ENCODE measurements at regions not wholly inside any gene's neighbourhood (a gene's known extent, or its start where the extent isn't known, plus 50 kb on each side); places are given as distances from the start of the nearest gene placed in this dataset.

DNA sequence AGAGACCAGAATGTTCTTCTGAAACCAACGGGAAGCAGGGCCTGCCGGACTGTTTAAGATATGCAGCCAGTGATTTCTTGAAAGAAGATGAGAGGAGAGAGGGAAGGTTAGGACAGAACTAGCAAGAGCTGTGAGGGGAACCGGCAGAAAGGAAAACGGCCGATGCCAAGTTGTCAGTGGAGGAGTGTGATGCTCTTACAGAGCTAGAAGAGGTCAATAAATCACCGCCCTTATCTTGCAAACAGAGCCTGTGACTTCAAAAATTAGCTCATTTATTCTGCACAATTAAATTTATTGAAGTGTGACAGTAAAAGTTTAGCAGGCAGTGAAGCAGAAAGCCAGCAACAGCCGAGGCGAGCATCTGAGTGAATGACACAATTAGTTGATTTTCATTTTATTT, 509.5 kb upstream of the ID4 start:
- no peak overlapping the region for H3K27ac ChIP-seq (ENCODE audit: insufficient read depth, low read length, poor library complexity, severe bottlenecking)
- no peaks in the 10 kb centered on the region for H3K9me3 ChIP-seq (ENCODE audit: control insufficient read depth, low read length)
- H3K4me1 ChIP-seq (ENCODE audit: control insufficient read depth, insufficient read depth, low read length, poor library complexity, severe bottlenecking) = no peaks in the 10 kb centered on the region
- DNase-seq = no peak
- H3K27me3 ChIP-seq (replicated peaks; ENCODE audit: control insufficient read depth, insufficient read depth, low read length, poor library complexity, severe bottlenecking) = no peaks in the 10 kb centered on the region
- H3K4me3 ChIP-seq (ENCODE audit: insufficient read depth, low read depth, low read length, poor library complexity, severe bottlenecking) = no peak overlapping the region
- H3K36me3 ChIP-seq (ENCODE audit: control insufficient read depth, insufficient read depth, low read length) = no peaks in the 10 kb centered on the region

DNA sequence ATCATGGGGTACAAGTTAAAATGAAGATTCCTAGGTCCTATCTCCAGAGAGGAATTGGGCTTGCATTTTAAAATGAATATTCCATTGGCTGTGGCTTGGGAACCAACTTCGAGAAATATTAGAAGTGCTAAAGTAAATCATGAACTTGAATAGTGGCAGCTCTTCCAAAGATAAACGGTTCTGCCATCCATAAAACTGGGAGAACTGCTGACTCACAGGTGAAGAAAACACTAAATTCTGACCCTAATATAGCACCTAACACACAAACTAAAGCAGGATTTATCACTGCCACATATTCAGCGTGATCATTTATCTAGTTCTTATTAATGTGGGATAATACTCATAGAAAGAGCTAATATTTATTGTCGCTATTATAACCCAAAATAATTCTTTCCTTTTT, 508.1 kb upstream of the ID4 start:
- no peak overlapping the region for H3K27ac ChIP-seq (ENCODE audit: insufficient read depth, low read length, poor library complexity, severe bottlenecking)
- no peak overlapping the region for H3K4me3 ChIP-seq (ENCODE audit: insufficient read depth, low read depth, low read length, poor library complexity, severe bottlenecking)
- DNase-seq = no peak
- H3K4me1 ChIP-seq (ENCODE audit: control insufficient read depth, insufficient read depth, low read length, poor library complexity, severe bottlenecking) = no peaks in the 10 kb centered on the region
- H3K9me3 ChIP-seq (ENCODE audit: control insufficient read depth, low read length) = no peaks in the 10 kb centered on the region
- no peaks in the 10 kb centered on the region for H3K36me3 ChIP-seq (ENCODE audit: control insufficient read depth, insufficient read depth, low read length)
- H3K27me3 ChIP-seq (replicated peaks; ENCODE audit: control insufficient read depth, insufficient read depth, low read length, poor library complexity, severe bottlenecking) = no peaks in the 10 kb centered on the region

DNA sequence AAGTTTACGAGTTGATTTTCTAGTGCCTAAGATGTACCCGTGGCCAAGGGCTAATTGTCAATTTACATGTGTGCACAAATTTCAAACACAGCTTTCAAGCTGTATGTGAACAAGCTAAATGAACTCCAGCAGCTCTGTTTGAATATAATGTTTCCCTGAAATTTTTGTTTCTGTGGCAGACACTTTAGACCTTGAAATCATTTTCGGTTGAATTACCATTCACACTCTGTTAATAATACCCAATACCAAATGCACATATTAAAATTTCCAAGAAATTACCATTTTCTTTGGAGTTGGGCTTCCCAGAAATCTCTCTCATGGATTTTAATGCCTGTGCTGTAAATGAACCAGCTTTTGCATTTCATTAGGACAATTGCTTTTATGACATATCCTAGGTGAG, 506.1 kb upstream of the ID4 start:
- H3K4me3 ChIP-seq (ENCODE audit: insufficient read depth, low read depth, low read length, poor library complexity, severe bottlenecking) = no peak overlapping the region
- no peaks in the 10 kb centered on the region for H3K36me3 ChIP-seq (ENCODE audit: control insufficient read depth, insufficient read depth, low read length)
- no peak for DNase-seq
- no peak overlapping the region for H3K27ac ChIP-seq (ENCODE audit: insufficient read depth, low read length, poor library complexity, severe bottlenecking)
- no peaks in the 10 kb centered on the region for H3K27me3 ChIP-seq (replicated peaks; ENCODE audit: control insufficient read depth, insufficient read depth, low read length, poor library complexity, severe bottlenecking)
- H3K9me3 ChIP-seq (ENCODE audit: control insufficient read depth, low read length) = no peaks in the 10 kb centered on the region
- H3K4me1 ChIP-seq (ENCODE audit: control insufficient read depth, insufficient read depth, low read length, poor library complexity, severe bottlenecking) = no peaks in the 10 kb centered on the region

DNA sequence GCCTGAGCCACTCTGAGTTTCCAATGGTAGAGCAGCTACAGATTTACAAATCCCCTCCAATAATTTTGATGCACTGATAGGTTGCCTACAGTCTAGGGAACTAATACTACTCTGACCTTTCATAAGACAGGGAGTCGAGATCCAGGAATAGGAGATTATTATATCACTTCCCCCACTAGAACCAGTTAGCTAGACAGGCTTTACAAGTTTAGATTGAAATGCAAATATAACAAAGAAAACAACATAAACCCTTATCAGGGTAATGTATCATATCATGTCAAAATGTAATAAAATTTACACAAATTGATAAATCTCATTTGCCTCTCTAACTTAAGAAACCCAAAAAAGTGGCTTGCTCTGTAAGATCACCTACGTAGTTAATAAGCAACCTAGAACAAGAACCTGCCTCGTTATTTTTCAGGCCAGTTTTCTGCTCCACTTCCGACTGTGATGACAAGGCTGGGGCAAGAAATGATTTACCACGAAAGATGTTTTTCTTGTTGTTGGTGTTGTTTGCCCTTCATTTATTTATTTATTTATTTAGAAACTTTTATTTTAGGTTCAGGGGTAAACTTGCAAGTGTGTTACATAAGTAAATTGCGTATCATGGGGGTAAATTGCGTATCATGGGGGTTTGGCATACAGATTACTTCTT, 504.2 kb upstream of the ID4 start:
- no peak for DNase-seq
- no peaks in the 10 kb centered on the region for H3K9me3 ChIP-seq (ENCODE audit: control insufficient read depth, low read length)

DNA sequence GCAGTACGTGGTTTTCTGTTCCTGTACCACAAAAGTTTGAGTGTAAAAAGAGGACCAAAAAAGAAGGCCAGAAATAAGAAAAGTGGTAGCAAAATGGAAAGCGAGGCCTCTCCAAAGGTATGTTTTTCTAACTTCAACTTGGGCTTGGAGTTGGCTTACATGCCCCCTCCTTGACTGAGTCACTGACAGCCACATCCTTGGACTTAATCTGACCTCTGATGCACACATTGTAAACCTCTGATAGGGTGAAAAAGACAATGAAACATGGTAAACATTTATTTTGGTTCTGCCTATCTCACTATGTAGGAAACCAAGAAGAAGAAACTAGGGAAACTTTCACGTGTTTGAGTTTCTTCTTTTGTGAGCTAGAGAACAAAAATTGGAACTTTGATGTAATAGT, 503.2 kb upstream of the ID4 start:
- no peak for DNase-seq
- Histone ChIP-seq H3K27me3 (replicated peaks; ENCODE audit: control insufficient read depth, insufficient read depth, low read length, poor library complexity, severe bottlenecking) (no peaks in the 10 kb centered on the region), H3K4me3 (ENCODE audit: insufficient read depth, low read depth, low read length, poor library complexity, severe bottlenecking) (no peak overlapping the region), H3K9me3 (ENCODE audit: control insufficient read depth, low read length) (no peaks in the 10 kb centered on the region), H3K36me3 (ENCODE audit: control insufficient read depth, insufficient read depth, low read length) (no peaks in the 10 kb centered on the region), H3K4me1 (ENCODE audit: control insufficient read depth, insufficient read depth, low read length, poor library complexity, severe bottlenecking) (no peaks in the 10 kb centered on the region), H3K27ac (ENCODE audit: insufficient read depth, low read length, poor library complexity, severe bottlenecking) (no peak overlapping the region)

More for the DNA sequence above, 504.2 kb upstream of the ID4 start:
- no peaks in the 10 kb centered on the region for H3K36me3 ChIP-seq (ENCODE audit: control insufficient read depth, insufficient read depth, low read length)
- H3K4me1 ChIP-seq (ENCODE audit: control insufficient read depth, insufficient read depth, low read length, poor library complexity, severe bottlenecking) = no peaks in the 10 kb centered on the region
- H3K4me3 ChIP-seq (ENCODE audit: insufficient read depth, low read depth, low read length, poor library complexity, severe bottlenecking) = no peak overlapping the region
- no peaks in the 10 kb centered on the region for H3K27me3 ChIP-seq (replicated peaks; ENCODE audit: control insufficient read depth, insufficient read depth, low read length, poor library complexity, severe bottlenecking)
- no peak overlapping the region for H3K27ac ChIP-seq (ENCODE audit: insufficient read depth, low read length, poor library complexity, severe bottlenecking)

DNA sequence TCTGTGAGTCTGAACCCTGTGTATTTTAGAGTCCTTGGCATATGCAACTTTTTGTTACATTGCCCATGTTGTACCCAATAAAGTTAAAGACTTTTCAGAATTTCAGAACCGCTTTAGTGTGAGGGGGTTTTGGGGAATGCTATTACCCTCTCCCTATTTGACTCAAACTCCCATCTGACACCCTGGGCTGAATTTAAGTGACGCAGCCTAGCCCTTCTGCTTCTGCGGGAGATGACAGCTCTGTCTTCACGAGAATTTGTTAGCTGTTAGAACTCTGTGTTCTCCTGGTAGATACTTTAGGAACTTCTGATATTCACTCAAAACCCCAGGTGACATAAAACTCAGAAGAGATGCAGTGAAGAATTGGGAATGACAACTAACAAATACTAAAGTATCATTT, 500.6 kb upstream of the ID4 start:
- DNase-seq = no peak
- H3K36me3 ChIP-seq (ENCODE audit: control insufficient read depth, insufficient read depth, low read length) = no peaks in the 10 kb centered on the region
- no peaks in the 10 kb centered on the region for H3K4me1 ChIP-seq (ENCODE audit: control insufficient read depth, insufficient read depth, low read length, poor library complexity, severe bottlenecking)
- no peak overlapping the region for H3K27ac ChIP-seq (ENCODE audit: insufficient read depth, low read length, poor library complexity, severe bottlenecking)
- H3K9me3 ChIP-seq (ENCODE audit: control insufficient read depth, low read length) = no peaks in the 10 kb centered on the region
- H3K27me3 ChIP-seq (replicated peaks; ENCODE audit: control insufficient read depth, insufficient read depth, low read length, poor library complexity, severe bottlenecking) = no peaks in the 10 kb centered on the region
- H3K4me3 ChIP-seq (ENCODE audit: insufficient read depth, low read depth, low read length, poor library complexity, severe bottlenecking) = no peak overlapping the region

DNA sequence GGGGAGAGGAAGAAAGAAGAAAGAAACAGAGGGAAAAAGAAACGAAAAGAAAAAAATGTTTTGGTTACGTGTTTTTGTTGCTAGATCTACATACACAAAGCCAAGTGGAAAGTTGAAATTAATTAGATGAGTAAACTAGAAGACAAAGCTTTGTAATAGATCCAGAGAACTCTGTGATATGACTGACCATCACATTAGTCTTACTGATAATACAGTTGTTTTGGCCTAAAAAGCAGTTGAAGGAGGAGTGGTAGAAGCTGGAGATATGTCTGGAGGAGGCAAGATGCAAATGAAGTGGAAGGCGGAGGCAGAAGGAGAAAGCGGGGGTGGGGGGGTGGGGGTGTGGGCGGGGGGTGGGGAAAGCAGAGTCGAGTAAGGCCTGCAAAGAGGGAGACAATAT, 500.1 kb upstream of the ID4 start:
- Histone ChIP-seq H3K4me1 (ENCODE audit: control insufficient read depth, insufficient read depth, low read length, poor library complexity, severe bottlenecking) (no peaks in the 10 kb centered on the region), H3K27ac (ENCODE audit: insufficient read depth, low read length, poor library complexity, severe bottlenecking) (no peak overlapping the region), H3K36me3 (ENCODE audit: control insufficient read depth, insufficient read depth, low read length) (no peaks in the 10 kb centered on the region), H3K27me3 (replicated peaks; ENCODE audit: control insufficient read depth, insufficient read depth, low read length, poor library complexity, severe bottlenecking) (no peaks in the 10 kb centered on the region), H3K4me3 (ENCODE audit: insufficient read depth, low read depth, low read length, poor library complexity, severe bottlenecking) (no peak overlapping the region), H3K9me3 (ENCODE audit: control insufficient read depth, low read length) (no peaks in the 10 kb centered on the region)
- no peak for DNase-seq

DNA sequence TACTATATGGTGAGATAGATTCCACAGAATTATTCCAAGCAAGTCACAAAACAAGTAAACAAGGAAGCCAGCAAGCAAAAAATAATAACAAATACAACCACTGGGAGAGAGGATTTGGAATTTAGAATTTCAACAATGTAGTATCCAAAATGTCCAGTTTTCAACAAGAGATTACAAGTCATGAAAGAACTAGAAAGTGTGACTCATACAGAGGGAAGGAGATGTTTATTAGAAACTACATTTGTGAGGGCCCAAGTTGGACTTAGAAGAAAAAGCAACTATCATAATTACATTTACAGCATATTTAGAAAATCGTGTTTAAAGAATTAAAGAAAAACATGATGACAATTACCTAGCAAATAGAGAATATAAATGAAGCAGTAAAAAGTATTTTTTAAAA, 494.6 kb upstream of the ID4 start:
- H3K27ac ChIP-seq (ENCODE audit: insufficient read depth, low read length, poor library complexity, severe bottlenecking) = no peak overlapping the region
- DNase-seq = no peak
- no peaks in the 10 kb centered on the region for H3K27me3 ChIP-seq (replicated peaks; ENCODE audit: control insufficient read depth, insufficient read depth, low read length, poor library complexity, severe bottlenecking)
- no peaks in the 10 kb centered on the region for H3K4me1 ChIP-seq (ENCODE audit: control insufficient read depth, insufficient read depth, low read length, poor library complexity, severe bottlenecking)
- no peaks in the 10 kb centered on the region for H3K36me3 ChIP-seq (ENCODE audit: control insufficient read depth, insufficient read depth, low read length)
- H3K9me3 ChIP-seq (ENCODE audit: control insufficient read depth, low read length) = no peaks in the 10 kb centered on the region
- H3K4me3 ChIP-seq (ENCODE audit: insufficient read depth, low read depth, low read length, poor library complexity, severe bottlenecking) = no peak overlapping the region

DNA sequence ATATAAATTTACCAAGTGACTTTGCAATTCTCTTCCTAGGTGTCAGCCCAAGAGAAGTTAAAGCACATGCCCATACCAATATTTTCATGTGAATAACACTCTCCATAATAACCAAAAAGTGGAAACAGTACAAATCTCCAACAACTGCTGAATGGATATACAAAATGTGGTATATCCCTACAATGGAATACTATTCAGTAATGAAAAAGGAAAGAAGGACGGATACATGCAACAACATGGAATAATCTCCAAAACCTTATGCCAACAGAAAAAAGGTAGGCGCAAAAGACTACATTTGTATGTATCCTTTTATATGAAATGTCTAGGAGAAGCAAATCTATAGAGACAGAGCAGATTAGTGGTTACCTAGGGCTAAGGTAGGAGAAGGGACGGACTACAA, 487.7 kb upstream of the ID4 start:
- DNase-seq = no peak
- no peak overlapping the region for H3K4me3 ChIP-seq (ENCODE audit: insufficient read depth, low read depth, low read length, poor library complexity, severe bottlenecking)
- no peaks in the 10 kb centered on the region for H3K27me3 ChIP-seq (replicated peaks; ENCODE audit: control insufficient read depth, insufficient read depth, low read length, poor library complexity, severe bottlenecking)
- H3K36me3 ChIP-seq (ENCODE audit: control insufficient read depth, insufficient read depth, low read length) = no peaks in the 10 kb centered on the region
- no peak overlapping the region for H3K27ac ChIP-seq (ENCODE audit: insufficient read depth, low read length, poor library complexity, severe bottlenecking)
- no peaks in the 10 kb centered on the region for H3K4me1 ChIP-seq (ENCODE audit: control insufficient read depth, insufficient read depth, low read length, poor library complexity, severe bottlenecking)
- H3K9me3 ChIP-seq (ENCODE audit: control insufficient read depth, low read length) = peaks cover 4% of the 10 kb centered on the region

DNA sequence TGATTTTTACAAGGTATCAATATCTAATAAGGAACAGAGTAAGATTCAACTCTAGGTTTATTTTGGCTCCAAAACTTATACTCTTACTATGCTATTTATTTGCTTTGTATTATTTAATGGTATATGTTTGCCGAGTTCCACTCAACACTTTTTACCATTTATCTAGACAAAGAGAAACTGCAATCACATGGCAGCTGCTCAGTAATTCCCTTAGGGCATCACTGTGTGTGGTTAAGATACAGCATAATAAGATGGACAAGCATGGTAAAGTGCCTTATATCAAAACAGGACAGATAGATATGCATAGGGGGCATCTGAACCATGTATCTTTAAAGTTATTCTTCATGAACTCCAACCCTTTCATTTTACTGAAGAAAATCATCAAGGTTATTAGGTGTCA, 483.0 kb upstream of the ID4 start:
- H3K9me3 ChIP-seq (ENCODE audit: control insufficient read depth, low read length) = peaks cover 3% of the 10 kb centered on the region
- H3K27ac ChIP-seq (ENCODE audit: insufficient read depth, low read length, poor library complexity, severe bottlenecking) = no peak overlapping the region
- DNase-seq = no peak
- H3K4me1 ChIP-seq (ENCODE audit: control insufficient read depth, insufficient read depth, low read length, poor library complexity, severe bottlenecking) = no peaks in the 10 kb centered on the region
- H3K27me3 ChIP-seq (replicated peaks; ENCODE audit: control insufficient read depth, insufficient read depth, low read length, poor library complexity, severe bottlenecking) = no peaks in the 10 kb centered on the region
- H3K4me3 ChIP-seq (ENCODE audit: insufficient read depth, low read depth, low read length, poor library complexity, severe bottlenecking) = no peak overlapping the region
- no peaks in the 10 kb centered on the region for H3K36me3 ChIP-seq (ENCODE audit: control insufficient read depth, insufficient read depth, low read length)
